Upper lobe of right lung (tissue), 1 donor: ENCODE measurements at regions not wholly inside any gene's neighbourhood (a gene's known extent, or its start where the extent isn't known, plus 50 kb on each side); places are given as distances from the start of the nearest gene placed in this dataset.

Source experiments
- ATAC-seq: fragments of 200-7000 bp; cut with Tn5 transposase; one replicate; pipeline ENCODE4 v1.9.1; 2020; ENCODE audit warnings: mild to moderate bottlenecking, moderate library complexity
- DNase-seq: peaks from one replicate; pipeline ENCODE4 v3.0.0-alpha.2; 2020
- H3K27ac ChIP-seq: fragments of 200-600 bp; one replicate; pipeline ENCODE4 v1.8.0; 2022
- H3K27me3 ChIP-seq: fragments of 200-600 bp; one replicate; pipeline ENCODE4 v1.8.0; 2022; ENCODE audit warnings: mild to moderate bottlenecking
- H3K36me3 ChIP-seq: fragments of 200-600 bp; one replicate; pipeline ENCODE4 v1.8.0; 2022
- H3K4me1 ChIP-seq: fragments of 200-600 bp; one replicate; pipeline ENCODE4 v1.8.0; 2022
- H3K4me3 ChIP-seq: fragments of 200-600 bp; one replicate; pipeline ENCODE4 v1.8.0; 2022; ENCODE audit warnings: mild to moderate bottlenecking
- H3K9me3 ChIP-seq: fragments of 200-600 bp; one replicate; pipeline ENCODE4 v1.8.0; 2022
- intact Hi-C: fragments of 100-400 bp; cut with DNase I; formaldehyde crosslinking; loops from one replicate; pipeline ENCODE4 v1.11.0; 2022
- TF ChIP-seq, protein P1 (sequence below): fragments of 200-600 bp; IDR thresholded peaks from one replicate; pipeline ENCODE4 v1.8.0; 2022; ENCODE audit warnings: antibody characterized with exemption
- donor health status: DM: no; HTN: yes; CAD: no; lungs with severe emphysema.

DNA sequence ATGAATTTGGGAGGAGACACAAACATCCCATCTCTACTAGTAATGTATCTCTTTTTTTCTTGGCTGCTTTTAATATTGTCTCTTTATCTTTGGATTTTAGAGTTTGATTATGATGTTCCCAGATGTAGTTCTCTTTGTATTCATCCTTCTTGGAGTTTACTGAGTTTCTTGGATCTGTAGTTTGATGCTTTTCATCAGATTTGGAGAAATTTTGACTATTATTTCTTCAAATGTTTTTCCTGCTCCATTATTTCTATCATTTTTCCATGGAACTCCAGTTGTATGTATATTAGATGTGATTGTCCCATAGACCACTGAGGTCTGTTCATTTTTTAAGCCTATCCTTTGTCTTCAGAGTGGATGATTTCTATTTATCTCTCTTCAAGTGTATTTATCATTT lies 90.7 kb upstream of the ARHGAP5 start:
- ATAC-seq = no peak

DNA sequence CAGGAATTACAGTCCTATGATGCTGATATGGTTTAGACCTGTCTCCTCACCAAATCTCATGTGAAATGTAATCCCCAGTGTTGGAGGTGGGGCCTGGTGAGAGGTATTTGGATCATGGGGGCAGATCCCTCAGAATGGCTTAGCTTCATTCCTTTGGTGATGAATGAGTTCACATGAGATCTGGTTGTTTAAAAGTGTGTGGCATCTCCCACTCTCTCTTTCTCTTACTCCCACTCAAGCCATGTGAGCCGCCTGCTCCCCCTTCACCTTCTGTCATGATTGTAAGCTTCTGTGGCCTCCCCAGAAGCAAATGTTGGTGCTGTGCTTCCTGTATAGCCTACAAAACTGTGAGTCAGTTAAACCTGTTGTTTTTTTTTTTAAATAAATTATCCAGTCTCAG lies 89.4 kb upstream of the ARHGAP5 start:
- Histone ChIP-seq H3K27me3 (no peaks in the 10 kb centered on the region), H3K27ac (no peak overlapping the region), H3K4me3 (no peak overlapping the region), H3K4me1 (no peaks in the 10 kb centered on the region), H3K36me3 (no peaks in the 10 kb centered on the region), H3K9me3 (peaks cover 6% of the 10 kb centered on the region)
- TF ChIP-seq, protein P1, sequence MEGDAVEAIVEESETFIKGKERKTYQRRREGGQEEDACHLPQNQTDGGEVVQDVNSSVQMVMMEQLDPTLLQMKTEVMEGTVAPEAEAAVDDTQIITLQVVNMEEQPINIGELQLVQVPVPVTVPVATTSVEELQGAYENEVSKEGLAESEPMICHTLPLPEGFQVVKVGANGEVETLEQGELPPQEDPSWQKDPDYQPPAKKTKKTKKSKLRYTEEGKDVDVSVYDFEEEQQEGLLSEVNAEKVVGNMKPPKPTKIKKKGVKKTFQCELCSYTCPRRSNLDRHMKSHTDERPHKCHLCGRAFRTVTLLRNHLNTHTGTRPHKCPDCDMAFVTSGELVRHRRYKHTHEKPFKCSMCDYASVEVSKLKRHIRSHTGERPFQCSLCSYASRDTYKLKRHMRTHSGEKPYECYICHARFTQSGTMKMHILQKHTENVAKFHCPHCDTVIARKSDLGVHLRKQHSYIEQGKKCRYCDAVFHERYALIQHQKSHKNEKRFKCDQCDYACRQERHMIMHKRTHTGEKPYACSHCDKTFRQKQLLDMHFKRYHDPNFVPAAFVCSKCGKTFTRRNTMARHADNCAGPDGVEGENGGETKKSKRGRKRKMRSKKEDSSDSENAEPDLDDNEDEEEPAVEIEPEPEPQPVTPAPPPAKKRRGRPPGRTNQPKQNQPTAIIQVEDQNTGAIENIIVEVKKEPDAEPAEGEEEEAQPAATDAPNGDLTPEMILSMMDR = no peak
- DNase-seq (no peak), ATAC-seq (no peak)
- intact Hi-C loops = no loop called here

More for the DNA sequence above, 90.7 kb upstream of the ARHGAP5 start:
- Histone ChIP-seq H3K4me1 (no peaks in the 10 kb centered on the region), H3K27ac (no peak overlapping the region), H3K27me3 (no peaks in the 10 kb centered on the region), H3K36me3 (no peaks in the 10 kb centered on the region), H3K9me3 (peaks cover 6% of the 10 kb centered on the region), H3K4me3 (no peak overlapping the region)
- intact Hi-C loops = no loop called here
- DNase-seq = no peak
- TF ChIP-seq, protein P1 = no peak

DNA sequence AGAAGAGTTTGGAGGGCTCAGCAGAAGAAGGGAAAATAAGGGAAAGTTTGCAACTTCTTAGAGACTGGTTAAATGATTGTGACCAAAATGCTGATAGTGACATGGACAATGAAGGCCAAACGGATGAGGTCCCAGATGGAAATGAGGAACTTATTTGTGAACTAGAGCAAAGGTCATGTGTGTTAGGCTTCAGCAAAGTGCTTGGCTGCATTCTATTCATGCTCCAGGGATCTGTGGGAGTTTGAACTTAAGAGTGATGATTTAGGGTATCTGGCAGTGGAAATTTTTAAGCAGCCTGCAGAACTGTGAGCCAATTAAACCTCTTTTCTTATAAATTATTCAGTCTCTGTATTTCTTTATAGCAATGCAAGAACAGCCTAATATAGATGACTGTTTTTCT lies 88.9 kb upstream of the ARHGAP5 start:
- H3K27me3 ChIP-seq = no peaks in the 10 kb centered on the region

DNA sequence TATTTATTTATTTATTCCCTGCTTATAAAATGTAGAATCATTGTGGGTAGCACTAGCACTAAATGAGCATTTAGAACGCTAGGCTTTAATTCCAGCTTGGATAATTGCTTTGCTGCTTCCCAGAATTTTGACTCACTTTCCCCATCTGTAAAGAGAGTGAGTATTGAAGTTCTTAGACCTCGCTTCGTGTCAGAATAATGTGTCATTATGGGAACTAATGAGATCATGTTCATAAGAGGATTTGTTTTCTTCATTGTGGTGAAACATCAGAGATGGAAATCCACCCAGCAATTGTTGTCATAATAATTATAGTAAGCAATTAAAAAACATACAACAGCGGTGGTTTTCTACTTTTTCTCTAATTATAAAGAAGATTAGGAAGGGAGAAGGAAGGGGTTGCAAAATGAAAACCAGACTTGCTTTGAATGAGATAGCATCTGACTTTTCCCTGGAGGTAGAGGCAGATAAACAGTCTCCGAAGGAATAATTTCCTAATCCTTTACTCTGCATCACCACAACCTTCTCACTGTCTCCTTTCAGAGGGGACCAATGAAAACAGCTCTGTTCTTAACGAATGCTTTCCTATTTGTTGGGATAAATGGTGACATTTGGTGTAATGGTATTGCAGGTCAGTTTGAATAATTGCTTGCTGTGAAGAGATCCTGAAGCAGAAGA lies 86.8 kb upstream of the ARHGAP5 start:
- no peak for ATAC-seq
- TF ChIP-seq, protein P1 = no peak
- no peak overlapping the region for H3K27ac ChIP-seq
- no peaks in the 10 kb centered on the region for H3K27me3 ChIP-seq
- peaks cover 6% of the 10 kb centered on the region for H3K9me3 ChIP-seq
- no peak for DNase-seq
- H3K4me1 ChIP-seq = no peaks in the 10 kb centered on the region
- H3K4me3 ChIP-seq = no peak overlapping the region
- intact Hi-C loops = no loop called here
- H3K36me3 ChIP-seq = no peaks in the 10 kb centered on the region

More for the DNA sequence above, 88.9 kb upstream of the ARHGAP5 start:
- peaks cover 6% of the 10 kb centered on the region for H3K9me3 ChIP-seq
- DNase-seq = no peak
- TF ChIP-seq, protein P1 = no peak
- H3K4me3 ChIP-seq = no peak overlapping the region
- no peak overlapping the region for H3K27ac ChIP-seq
- ATAC-seq = no peak
- no peaks in the 10 kb centered on the region for H3K36me3 ChIP-seq
- H3K4me1 ChIP-seq = no peaks in the 10 kb centered on the region
- intact Hi-C loops = no loop called here

DNA sequence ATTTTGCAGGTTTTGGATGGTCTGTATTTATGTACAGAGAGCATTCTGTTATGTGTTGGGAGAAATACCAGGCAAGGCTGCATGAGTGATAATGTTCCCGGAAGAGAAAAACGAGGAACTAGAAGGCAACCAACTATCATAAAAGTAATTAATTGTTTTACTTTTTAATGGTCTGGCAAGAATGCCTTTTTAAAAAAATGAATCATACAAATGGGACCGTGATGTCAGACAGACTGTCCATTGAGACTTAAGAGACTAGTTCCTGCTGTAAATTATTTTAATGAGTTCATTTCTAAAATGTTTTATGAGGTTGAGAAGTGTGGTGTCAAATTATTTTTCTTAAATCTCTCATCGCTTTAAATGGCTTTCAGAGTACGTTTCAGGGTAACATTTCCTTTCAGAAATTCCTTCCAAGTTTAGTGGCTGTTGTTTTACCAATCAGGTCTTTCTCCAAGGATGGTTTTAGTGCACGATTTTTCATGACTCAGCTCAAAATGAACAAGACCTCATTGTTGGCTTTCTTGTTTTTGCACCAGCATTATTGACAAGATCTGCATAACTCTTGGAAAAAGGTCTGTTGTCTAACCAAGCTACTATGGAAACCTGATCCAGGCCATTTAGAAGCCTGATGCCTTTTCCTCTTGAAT lies 86.1 kb upstream of the ARHGAP5 start:
- no peak overlapping the region for H3K27ac ChIP-seq
- DNase-seq (no peak), ATAC-seq (no peak)
- TF ChIP-seq, protein P1 = no peak
- intact Hi-C loops = no loop called here
- H3K4me1 ChIP-seq = no peaks in the 10 kb centered on the region
- H3K27me3 ChIP-seq = no peaks in the 10 kb centered on the region
- H3K9me3 ChIP-seq = peaks cover under 1% of the 10 kb centered on the region
- H3K4me3 ChIP-seq = no peak overlapping the region
- no peaks in the 10 kb centered on the region for H3K36me3 ChIP-seq
